OCI-LY7 (cell line): ENCODE measurements at regions not wholly inside any gene's neighbourhood (a gene's known extent, or its start where the extent isn't known, plus 50 kb on each side); places are given as distances from the start of the nearest gene placed in this dataset.

Experiments used
- CTCF ChIP-seq: fragments of 200-600 bp; sonication (generic); conservative IDR thresholded peaks from 2 replicates; pipeline ENCODE4 v1.5.1; 2014; ENCODE audit warnings: mild to moderate bottlenecking, antibody characterized with exemption, low read length, moderate library complexity, mixed read lengths
- EZH2phosphoT487 ChIP-seq: fragments of 200-600 bp; sonication (generic); IDR thresholded peaks from 2 replicates; pipeline ENCODE4 v1.6.1; 2018; ENCODE audit warnings: low read depth, borderline replicate concordance, mild to moderate bottlenecking, mixed run types, antibody characterized with exemption, low read length, moderate library complexity, mixed read lengths

- TF ChIP-seq CTCF (no peak), EZH2phosphoT487 (no peak)
Measured at GRCh38 chr12:77372026-77372425, 306.7 kb upstream of the E2F7 start.
